SHP77 treated with DMSO at 0.1 percent for 48 hours (cell line): ENCODE measurements at regions not wholly inside any gene's neighbourhood (a gene's known extent, or its start where the extent isn't known, plus 50 kb on each side); places are given as distances from the start of the nearest gene placed in this dataset.

Source experiments
- DNase-seq: peaks from one replicate; lab custom pipeline; 2025; lab: John Stamatoyannopoulos, UW

DNA sequence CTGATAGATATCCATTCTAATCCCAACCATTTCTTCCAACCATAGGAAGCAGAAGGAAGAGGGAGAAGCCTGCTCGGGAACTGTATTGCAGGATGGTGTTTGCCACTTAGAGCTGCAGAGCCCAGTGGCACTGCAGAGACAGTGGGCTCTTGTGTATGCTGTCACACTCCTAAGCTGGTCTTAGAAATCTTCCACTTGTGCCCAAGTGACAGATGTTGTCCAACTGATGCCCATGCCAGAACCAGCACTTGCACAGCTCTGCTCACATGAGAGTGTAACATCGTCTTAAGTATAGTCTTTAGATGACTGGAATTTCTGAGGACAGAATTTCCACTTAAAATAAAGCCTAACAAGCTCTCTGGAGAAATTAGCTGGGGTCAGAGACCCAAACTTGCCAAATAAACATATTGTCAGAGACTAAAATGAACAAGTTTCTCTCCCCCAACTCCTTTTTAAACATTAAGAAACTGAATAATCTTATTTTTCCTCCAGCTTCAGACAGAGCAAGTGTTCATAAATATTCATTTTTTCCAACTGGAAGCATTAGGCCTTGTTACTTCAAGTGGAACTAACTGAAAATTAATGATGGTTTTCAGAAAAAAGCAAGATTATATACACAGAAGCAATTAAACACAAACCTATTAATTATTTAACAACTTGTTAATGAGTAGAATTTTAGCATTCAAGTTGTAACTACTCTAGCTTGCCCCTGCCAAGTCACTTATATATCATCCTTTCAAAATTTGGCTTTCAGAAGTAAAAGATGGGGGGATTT lies 577.3 kb downstream of the AJAP1 start:
- no peak for DNase-seq

DNA sequence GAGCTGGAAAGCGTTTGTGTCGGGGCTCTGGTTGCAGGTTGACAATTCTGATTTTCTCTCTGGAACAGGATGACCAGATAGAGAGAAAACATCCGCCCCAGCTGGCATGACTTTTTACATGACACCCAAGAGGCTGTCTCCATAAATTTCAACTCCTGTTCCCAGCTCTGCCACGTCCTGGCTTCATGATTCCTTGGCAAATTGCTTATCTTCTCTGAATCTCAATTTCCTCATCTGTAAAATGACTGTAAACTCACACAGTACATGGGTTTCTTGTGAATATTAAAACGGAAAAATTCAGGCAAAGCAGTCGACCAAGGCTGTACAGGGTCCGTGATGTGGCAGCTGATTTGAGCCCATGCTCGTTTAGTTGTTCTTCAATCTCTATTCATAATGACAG lies 572.7 kb downstream of the AJAP1 start:
- DNase-seq: no peak

DNA sequence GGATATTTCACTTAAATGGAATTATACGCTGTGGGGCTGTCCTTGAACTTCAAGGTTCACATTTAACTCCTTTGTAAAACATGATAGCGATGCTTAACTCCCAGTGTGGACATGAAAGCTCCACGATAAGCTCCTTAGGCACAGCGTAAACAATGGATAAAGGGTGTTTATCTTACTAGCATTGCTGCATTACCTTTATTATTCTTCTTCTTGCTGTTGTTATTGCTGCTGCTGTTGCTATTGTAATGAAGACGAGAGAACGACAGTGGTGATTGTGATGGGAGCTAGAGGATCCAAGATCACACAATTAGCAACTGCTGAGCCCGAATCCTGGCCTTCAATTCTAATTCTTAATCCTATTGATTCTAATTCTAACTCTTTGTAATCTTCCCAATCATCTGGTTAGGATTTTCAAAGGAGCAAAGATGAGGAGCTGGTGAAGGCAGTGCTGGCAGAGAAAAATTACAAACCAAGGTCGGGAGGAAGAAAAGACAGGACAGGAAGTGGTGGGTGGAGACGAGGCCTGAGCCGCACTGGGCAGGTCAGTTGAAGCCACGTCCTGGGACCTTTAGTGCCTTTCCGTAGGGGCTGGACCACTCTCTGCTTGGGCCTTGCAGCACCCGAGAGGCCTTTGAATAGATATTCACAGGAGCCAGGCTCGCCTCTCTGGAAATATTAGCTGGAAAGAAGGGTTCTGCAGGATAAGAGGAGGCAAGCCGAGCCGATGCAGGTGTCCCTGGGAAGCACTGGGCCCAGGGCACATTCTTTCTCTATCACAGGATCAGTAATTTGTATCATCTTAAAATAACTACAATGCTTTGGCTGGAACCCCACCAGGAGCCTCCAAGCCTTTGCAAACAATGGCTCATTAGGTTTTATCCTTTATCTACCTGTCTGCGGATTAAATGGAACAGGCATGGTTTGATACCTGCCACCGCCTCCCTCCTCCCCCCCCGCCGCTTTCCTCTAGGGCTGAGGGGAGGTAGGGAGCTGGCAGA lies 571.6 kb downstream of the AJAP1 start:
- DNase-seq: no peak

DNA sequence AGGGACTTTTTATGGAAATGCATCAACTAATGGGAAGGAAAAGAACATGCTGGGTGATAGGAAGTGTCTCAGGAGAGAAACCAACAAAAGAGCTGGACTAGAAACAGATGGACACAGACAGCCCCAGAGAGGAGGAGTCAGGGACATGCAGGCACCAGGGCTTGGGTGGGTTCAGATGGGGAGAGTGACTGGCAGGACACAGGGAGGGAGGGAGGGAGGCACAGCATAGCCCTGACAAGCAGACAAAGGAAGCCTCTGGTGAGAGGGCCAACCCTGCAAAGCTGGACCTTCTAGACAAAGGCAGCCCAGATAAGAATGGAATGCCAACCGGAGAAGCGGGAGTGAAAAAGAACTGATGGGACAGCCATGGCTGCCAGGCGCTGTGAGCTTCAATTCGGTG lies 568.8 kb downstream of the AJAP1 start:
- DNase-seq: no peak

DNA sequence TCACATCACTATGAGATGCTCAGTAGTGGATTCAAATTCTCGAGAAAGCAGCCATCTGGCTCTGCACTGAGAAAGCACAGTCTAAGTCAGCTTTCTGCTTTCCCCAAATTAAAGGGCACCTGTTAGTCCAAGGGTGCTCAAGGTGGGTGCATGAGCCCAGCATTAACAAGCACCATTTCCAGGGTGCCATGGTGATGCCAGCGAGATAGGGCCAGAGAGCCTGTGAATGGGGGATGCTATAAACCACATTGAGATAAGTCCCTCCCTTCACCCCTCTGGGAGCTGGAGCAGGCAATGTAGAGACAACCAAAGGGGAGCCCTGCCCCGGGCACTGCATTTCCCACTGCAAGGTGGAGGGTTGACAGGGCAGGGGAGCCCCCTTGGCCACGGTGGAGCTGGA lies 568.2 kb downstream of the AJAP1 start:
- no peak for DNase-seq

DNA sequence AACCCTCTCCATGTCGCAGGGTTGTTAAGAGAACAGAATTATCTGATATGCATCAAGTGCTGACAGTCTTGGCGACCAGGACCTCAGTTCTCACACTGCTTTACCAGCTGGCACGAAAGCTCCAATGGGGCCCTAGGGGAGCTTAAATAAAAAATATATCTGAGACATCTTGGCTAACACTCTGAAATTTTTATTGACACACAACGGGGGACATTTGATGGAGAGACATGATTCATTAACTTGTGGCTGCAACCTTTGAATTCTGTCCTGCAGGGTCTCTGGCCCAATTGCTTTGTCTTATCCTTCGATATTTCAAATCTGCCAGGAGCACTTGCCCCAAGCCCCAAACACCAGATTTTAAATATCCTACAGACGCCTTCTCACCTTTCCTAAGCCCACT lies 567.0 kb downstream of the AJAP1 start:
- no peak for DNase-seq

DNA sequence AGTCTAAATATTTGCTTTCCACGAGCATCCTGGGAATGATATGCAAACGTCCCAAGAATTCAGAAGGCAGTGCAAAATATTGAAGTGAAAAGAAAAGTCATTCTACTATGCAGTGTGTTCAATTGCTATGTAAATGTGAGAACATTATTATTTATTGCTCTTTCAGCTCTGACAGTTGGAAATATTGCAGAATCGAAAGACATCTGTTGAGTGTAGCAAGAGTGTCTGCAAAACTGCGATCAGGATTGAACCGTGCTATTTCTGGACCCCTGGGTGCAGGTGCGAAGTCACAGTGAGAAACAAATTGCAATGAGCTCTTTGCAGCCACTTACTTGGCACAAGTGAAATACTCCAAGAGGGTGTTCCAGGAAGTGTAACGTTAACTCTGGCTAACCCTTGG lies 566.4 kb downstream of the AJAP1 start:
- no peak for DNase-seq

DNA sequence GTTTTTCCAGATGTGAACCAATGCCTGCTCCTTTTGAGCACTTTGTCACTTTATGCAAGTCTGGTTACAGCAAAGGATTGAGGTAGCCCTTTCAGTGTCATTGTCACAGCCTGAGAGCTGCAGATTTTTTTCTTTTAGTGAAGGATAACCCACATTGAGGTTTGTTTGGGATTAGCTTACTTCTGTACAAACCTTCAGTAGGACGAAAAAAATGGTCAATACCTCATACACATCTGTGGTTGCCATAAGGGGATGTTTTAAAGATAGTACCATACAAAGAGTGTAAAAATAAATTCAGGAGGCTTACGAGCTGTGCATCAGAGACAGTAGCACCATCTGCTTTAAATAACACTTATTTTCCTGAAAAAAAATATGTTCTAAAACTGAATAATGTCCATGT lies 566.0 kb downstream of the AJAP1 start:
- DNase-seq: no peak

DNA sequence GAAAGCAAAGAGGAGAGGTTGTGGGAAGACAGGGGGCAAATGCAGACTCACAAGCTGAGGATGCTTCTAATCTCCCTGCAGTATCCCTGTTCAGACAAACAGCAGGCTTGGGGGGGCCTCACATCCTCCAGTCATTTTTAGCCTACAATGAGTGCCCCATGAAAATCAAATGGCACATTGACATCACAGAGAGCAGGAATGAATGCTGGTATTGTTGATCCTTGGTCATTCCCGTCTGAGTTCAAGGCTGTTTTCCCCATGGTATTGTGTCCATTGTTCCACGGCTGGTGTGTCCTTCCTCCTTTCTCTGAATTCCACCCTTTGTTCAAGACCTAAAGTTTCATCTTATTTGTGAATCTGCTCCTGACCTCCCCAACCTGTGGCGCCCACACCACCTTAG lies 545.6 kb downstream of the AJAP1 start:
- no peak for DNase-seq

DNA sequence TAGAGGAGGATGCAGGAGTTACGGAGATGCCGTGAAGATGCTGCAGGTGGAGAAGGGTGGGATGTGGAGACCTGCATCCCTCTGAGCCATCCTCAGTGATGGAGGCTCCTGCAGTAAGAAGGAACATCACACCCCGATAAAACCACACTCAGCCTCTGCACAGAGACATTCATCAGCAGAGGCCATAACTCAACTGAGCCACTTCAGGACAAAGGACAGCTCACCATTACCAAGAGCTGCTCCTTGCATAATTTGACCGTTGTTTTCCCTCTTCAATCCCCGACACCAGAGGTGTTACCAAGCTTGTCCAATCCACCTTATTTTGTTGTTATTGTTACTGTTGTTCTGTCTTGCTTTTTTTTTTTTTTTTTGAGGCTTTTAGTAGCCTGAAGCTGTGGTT lies 543.9 kb downstream of the AJAP1 start:
- DNase-seq: no peak

DNA sequence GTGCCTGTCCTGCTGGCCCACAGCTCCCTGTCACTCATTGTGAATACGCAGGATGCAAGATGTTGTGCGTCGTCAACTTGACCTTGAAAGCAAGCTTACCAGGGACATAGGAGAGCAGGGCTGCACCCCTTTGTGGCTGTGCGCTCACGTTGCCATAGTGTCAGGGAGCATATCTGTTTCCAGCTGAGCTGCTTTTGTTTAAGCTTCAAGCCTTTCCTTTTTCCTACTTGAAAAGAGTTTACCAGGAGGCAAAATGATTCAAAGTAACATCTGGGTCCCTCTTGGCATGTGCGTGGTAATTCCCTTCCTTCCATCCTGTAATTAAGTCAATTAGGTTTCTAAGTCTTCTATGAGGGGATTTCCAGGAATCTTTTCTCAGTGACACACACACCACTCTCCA lies 537.1 kb downstream of the AJAP1 start:
- DNase-seq: no peak

DNA sequence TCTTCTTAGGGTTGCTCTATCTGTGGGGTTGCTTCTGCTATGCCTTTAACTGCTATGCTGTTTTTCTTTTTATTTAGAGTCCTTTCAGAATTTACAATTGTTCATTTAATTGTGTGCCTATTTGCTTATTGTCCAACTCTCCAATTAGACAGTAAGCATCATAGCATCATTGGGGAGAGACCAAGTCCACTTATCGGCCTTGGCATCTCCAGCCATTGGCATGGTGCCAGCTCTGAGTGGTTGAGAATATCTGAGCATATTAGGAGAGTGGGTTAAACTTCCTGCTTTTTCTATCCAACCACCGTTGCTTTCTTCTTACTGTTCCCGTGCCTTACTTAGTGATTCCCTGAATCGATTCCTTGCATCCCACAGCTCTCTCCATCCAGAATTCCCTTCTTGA lies 535.0 kb downstream of the AJAP1 start:
- DNase-seq: no peak

DNA sequence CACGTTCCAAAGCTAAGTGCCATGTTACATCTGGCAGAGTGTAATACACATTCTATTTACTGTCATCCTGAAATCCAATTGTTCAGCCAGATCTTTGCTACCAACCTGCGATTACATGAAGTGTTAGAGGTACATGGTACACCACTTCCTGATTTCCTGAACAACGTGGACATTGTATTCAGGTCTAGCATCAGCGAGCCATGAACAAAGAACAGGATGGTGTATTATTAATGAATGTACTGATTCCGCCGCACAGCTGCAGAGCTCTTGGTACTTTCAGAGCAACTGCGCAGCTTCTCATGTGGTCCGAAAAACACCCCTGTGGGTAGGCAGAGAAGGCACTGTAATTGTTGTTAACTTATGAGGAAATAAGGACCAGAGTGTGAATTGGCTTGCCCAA lies 511.4 kb downstream of the AJAP1 start:
- no peak for DNase-seq

DNA sequence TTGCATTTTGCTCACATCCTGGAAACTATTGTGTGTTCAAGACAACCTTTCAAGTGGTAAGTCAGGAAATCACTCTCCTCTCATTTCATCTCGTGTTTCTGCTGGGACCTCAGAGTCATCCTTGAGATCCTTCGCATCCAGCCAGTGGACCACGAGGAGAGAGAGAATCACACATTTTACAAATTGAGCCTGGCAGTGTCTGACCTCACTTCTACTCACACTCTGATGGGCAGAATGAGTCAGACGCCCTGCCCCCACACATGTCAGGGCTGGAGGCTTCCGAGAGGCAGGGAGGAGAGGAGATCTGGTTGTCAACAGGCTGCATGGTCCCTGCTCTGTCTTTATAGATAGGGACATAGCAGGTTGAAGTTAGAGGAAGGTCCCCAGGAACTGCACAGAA lies 509.7 kb downstream of the AJAP1 start:
- no peak for DNase-seq

DNA sequence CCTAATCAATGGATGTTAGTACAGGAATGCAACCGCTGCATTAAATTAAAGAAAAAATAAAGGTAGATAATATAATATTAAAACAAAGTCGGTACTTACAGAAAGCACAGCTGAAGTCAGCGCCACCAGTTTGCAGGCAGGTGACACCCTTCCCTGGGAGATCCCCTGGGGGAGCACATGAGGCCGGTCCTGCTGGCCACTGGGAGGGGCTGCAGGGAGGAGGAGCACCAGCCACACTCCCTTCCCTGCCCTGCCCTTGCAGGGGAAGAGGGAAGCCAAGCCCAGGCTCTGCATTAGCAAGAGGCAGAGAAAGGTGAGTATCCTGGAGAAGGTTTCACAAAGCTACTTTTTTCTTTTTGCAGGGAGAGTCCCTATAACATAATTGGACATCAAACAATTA lies 507.0 kb downstream of the AJAP1 start:
- DNase-seq: no peak

DNA sequence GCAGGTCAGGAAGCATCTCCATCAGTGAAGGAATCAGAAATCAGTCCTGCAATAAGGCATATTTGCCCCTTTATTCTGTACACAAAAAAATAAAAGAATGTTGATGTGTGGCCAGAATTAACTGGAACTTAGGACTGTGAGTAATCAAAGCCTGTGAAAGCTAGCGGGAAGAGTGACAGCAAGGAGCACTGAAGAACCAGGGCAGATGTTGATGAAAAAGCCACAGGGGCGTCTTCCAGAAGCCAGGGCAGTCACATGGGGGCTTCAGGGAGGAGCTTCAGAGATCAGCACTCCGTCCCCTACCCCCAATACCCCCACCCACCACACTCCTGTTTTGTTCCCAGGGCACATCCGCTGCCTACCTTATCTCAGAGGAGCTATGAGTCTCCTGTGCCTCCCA lies 502.8 kb downstream of the AJAP1 start:
- DNase-seq: no peak

DNA sequence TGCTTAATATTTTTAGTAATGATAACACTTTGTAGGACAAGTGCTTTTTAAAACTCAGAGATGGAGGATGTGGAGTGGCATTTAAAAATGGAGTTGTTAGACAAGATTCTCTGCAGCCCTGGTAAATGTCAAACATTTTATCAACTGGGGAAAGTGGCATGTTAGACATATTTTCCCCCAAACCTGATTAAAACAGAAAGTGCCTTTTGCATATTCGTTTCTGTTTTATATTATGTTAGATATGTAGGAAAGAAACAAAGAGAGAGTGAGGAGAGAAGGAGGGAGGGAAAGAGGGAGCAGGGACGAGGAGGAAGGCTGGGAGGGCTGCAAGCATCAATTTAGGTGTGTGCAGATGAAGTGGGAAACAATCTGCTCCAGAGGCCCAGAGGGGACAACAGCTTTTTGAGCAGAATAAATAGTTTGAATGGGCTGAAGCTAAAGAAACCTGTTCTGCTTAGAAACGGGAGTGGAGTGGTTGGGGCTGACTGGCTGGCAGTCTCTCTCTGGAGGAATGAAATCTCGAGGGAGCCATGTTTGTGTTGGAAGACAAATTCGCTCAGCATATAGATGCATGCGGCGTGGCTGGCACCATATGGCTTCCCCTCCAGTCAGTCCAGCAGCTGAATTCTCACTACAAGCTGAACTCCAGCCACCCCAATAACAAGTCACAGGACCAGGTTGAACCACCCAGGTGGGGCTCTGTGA lies 502.2 kb downstream of the AJAP1 start:
- DNase-seq: no peak

DNA sequence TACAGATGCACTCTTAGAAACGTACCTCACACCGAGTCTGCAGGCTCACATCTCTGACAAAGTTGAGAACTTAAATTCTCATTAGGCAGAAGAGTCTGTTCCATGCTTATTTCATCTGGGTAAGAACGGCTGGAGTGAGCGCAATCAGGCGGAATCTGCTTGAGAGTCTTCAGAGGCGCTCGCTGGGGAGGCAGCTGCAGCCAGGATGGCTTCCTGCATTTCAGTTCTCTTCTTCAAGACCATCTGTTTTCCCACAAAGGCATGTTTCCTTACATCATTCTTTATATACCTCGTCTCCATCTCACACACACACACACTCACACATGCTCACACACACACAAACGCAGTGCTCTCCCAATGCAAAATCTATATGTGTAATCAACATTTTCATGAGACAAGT lies 497.1 kb downstream of the AJAP1 start:
- DNase-seq: no peak

DNA sequence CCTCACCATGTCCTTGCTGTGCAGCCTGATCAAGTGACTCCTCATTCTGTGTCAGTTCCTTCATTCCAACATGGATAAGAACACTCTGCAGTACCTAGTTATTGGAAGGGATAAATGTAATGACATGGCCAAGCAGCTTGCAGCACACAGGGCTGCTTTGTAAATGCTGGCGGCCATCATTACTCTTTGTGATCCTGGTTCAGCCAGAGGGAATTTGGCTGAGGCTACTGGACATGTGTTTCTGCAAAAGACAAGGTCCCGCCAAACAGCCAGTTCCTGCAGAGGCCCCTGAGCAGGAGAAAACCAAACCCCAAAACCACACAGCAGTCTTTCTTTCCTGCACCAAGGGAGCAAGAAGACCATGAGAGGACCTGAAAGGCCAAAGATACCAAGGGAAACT lies 495.8 kb downstream of the AJAP1 start:
- no peak for DNase-seq

DNA sequence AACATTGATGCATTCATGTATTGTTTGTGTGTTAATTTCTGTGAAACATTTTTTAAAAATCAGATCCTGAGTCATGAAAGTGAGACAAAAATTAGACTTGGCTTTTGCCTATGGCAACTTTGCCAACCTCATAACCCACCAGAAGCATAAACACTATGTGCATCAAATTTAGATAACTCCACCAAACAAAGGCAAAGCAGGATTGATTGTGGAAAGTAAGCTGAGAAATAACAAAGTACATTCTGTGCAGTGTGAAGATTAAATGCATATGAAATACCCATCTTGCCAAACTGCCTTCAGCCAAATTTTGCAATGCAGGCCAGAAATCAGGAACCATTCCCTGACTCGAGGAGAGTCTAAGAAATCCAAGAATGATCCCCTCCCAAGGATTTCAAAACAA lies 493.4 kb downstream of the AJAP1 start:
- DNase-seq: no peak

DNA sequence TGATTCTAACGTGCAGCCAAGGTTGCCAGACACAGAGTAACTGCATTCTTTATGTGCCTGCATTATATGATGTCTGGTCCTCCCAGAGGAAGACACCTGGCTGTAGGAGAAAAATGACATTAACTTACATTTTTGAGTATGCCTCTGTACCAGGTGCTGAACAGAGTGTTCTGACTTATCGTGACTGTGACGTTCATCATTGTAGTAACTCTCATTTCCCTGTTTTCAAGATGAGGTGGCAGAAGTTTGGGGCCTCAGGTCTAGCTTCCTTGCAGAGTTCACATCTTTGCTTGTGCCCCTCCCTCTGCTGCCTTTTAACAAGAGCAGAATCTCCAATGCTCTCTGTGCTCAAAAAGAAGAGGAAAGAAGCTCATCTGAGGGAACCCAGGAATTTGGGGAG lies 488.0 kb downstream of the AJAP1 start:
- no peak for DNase-seq

DNA sequence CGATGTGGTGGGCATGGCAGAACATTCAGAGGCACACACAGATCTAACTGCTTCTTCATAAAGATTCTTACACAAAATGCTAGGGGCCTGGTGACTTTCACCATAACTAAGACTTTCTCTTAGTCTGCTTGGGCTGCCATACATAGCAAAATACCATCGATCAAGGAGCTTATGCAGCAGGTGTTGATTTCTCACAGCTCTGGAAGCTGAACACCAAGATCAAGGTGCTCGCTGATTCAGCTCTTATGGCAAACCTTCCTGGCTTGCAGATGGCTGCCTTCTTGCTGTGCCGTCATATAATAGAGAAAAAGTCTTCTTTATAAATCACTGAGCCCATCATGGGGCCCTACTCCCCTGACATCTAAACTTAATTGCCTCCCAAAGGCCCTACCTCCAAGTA lies 487.3 kb downstream of the AJAP1 start:
- no peak for DNase-seq

DNA sequence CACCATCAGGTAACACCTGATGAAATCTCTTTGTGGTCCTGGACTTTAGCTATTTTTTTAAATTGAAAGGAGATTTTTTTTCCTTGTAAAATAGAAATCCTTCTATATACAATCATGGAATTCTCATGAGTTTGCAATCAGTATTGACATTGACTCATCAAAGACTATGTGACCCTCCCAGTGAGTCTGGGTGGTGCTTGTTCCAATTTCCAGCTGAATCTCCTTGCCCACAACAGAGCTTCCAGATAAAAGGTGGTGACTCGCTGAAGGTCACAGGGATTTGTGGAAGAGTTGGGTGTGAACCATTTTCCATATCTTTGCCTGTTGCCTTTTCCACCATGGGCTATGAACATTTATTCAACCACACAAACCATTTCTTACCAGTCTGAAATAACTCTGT lies 486.6 kb downstream of the AJAP1 start:
- no peak for DNase-seq
